Ishikawa (cell line): ENCODE measurements at regions not wholly inside any gene's neighbourhood (a gene's known extent, or its start where the extent isn't known, plus 50 kb on each side); places are given as distances from the start of the nearest gene placed in this dataset.

Experiments used
- CEBPB ChIP-seq: IDR thresholded peaks from 2 replicates; pipeline ENCODE4 v1.6.1; 2012
- CREB1 ChIP-seq: IDR thresholded peaks from 2 replicates; pipeline ENCODE4 v1.6.1; 2012; ENCODE audit warnings: low read depth
- EGR1 ChIP-seq: IDR thresholded peaks from 2 replicates; pipeline ENCODE4 v1.6.1; 2012
- EP300 ChIP-seq: IDR thresholded peaks from 2 replicates; pipeline ENCODE4 v1.6.1; 2012; ENCODE audit warnings: borderline replicate concordance
- FOXM1 ChIP-seq: IDR thresholded peaks from 2 replicates; pipeline ENCODE4 v1.6.1; 2012; ENCODE audit warnings: low read depth, borderline replicate concordance
- NFIC ChIP-seq: IDR thresholded peaks from 2 replicates; pipeline ENCODE4 v1.6.1; 2012
- RAD21 ChIP-seq: IDR thresholded peaks from 2 replicates; pipeline ENCODE4 v1.6.1; 2012; ENCODE audit warnings: low read depth
- TAF1 ChIP-seq: IDR thresholded peaks from 2 replicates; pipeline ENCODE4 v1.6.1; 2012; ENCODE audit warnings: low read depth, mild to moderate bottlenecking
- TCF12 ChIP-seq: IDR thresholded peaks from 2 replicates; pipeline ENCODE4 v1.6.1; 2012; ENCODE audit warnings: low read depth
- TEAD4 ChIP-seq: IDR thresholded peaks from 2 replicates; pipeline ENCODE4 v1.6.1; 2012
- YY1 ChIP-seq: IDR thresholded peaks from 2 replicates; pipeline ENCODE4 v1.6.1; 2012; ENCODE audit warnings: low read depth
- ZBTB7A ChIP-seq: IDR thresholded peaks from 2 replicates; pipeline ENCODE4 v1.6.1; 2012; ENCODE audit warnings: low read depth
- TF ChIP-seq, protein P1 (sequence below): IDR thresholded peaks from 2 replicates; pipeline ENCODE4 v1.6.1; 2012
- TF ChIP-seq, protein P2 (sequence below): IDR thresholded peaks from 2 replicates; pipeline ENCODE4 v1.6.1; 2012
- TF ChIP-seq, protein P3 (sequence below): IDR thresholded peaks from 2 replicates; pipeline ENCODE4 v1.6.1; 2012; ENCODE audit warnings: low read depth, mild to moderate bottlenecking

DNA sequence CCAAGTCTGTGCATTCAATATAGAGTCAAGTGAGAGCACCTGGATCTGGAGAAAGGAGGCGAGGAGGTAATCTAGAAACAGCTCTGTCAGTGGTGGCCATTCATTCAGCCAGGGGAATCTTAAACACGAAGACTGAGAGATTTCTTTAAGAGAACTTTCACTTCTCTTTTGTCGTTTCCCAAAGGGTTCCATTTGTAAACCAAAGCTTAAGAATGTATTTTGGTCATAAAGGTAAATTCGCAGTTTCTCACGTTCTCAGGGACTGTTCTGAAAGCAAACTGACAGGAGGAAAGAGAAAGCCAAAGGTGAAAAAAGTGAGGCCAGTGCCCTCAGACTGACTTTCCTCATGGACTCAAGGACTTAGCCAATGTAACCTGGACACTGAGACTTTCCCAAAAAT, 513.5 kb downstream of the CMPK2 start:
- TF ChIP-seq, protein P1, sequence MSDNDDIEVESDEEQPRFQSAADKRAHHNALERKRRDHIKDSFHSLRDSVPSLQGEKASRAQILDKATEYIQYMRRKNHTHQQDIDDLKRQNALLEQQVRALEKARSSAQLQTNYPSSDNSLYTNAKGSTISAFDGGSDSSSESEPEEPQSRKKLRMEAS: no peak
- TF ChIP-seq NFIC (no peak), YY1 (no peak), RAD21 (no peak), EP300 (no peak), CREB1 (no peak), EGR1 (no peak), TAF1 (no peak), CEBPB (no peak), TEAD4 (no peak), FOXM1 (no peak), ZBTB7A (no peak), TCF12 (no peak)
- TF ChIP-seq, protein P2, sequence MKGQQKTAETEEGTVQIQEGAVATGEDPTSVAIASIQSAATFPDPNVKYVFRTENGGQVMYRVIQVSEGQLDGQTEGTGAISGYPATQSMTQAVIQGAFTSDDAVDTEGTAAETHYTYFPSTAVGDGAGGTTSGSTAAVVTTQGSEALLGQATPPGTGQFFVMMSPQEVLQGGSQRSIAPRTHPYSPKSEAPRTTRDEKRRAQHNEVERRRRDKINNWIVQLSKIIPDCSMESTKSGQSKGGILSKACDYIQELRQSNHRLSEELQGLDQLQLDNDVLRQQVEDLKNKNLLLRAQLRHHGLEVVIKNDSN: no peak
- TF ChIP-seq, protein P3, sequence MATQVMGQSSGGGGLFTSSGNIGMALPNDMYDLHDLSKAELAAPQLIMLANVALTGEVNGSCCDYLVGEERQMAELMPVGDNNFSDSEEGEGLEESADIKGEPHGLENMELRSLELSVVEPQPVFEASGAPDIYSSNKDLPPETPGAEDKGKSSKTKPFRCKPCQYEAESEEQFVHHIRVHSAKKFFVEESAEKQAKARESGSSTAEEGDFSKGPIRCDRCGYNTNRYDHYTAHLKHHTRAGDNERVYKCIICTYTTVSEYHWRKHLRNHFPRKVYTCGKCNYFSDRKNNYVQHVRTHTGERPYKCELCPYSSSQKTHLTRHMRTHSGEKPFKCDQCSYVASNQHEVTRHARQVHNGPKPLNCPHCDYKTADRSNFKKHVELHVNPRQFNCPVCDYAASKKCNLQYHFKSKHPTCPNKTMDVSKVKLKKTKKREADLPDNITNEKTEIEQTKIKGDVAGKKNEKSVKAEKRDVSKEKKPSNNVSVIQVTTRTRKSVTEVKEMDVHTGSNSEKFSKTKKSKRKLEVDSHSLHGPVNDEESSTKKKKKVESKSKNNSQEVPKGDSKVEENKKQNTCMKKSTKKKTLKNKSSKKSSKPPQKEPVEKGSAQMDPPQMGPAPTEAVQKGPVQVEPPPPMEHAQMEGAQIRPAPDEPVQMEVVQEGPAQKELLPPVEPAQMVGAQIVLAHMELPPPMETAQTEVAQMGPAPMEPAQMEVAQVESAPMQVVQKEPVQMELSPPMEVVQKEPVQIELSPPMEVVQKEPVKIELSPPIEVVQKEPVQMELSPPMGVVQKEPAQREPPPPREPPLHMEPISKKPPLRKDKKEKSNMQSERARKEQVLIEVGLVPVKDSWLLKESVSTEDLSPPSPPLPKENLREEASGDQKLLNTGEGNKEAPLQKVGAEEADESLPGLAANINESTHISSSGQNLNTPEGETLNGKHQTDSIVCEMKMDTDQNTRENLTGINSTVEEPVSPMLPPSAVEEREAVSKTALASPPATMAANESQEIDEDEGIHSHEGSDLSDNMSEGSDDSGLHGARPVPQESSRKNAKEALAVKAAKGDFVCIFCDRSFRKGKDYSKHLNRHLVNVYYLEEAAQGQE: no peak

DNA sequence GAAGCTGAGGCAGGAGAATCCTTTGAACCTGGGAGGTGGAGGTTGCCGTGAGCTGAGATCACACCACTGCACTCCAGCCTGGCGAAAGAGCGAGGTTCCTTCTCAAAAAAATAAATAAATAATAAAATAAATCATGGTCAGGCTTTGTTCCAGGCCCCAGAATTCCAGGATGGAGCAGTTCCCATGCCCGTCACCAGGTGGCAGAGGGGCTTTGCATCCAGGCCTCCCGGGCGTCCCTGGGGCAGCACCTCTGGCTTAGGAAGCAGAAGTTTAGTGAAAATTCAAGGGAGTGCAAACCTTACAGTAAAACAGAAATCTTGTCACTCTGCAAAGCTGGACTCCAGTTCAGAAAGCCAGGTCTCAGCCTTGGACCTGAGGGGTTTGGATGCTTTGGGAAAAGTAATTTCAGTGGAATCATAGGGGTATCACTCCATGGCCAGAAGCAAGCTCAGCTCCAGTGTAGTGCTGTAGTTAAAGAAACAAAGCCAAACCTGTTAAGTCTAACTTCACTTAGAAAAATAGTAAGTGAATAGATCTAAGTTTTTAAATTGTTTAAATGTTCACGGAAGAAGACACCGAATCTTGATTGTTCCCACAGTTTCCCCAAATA, 512.7 kb downstream of the CMPK2 start:
- TF ChIP-seq RAD21 (peak; percentile 48), EGR1 (no peak)

DNA sequence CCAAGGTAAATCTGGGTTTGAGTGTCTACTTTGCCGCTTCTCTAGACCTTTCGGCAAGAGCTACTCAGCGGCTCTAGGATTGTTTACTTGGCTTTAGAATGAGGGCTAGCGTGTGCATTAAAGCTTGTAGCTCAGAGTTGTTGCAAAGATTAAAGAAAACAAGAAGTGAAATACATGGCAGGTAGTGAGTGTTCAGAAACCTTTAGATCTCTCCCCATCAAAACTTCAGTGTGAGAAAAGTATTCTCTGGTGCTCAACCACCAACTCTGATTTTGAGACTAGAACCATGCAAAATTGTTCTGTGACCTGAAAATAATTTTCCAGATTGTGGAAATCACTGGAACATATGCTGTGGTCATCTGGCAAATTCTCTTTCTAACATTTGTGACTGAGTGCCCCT, 512.0 kb downstream of the CMPK2 start:
- no peak for TF ChIP-seq FOXM1
- no peak for TF ChIP-seq TAF1
- TF ChIP-seq, protein P3: no peak
- TF ChIP-seq, protein P2: no peak
- no peak for TF ChIP-seq YY1
- TF ChIP-seq CREB1: no peak
- no peak for TF ChIP-seq TEAD4
- TF ChIP-seq, protein P1: no peak
- TF ChIP-seq TCF12: no peak
- TF ChIP-seq EP300: no peak
- TF ChIP-seq EGR1: no peak
- TF ChIP-seq RAD21: no peak
- no peak for TF ChIP-seq CEBPB
- TF ChIP-seq NFIC: no peak
- TF ChIP-seq ZBTB7A: no peak

DNA sequence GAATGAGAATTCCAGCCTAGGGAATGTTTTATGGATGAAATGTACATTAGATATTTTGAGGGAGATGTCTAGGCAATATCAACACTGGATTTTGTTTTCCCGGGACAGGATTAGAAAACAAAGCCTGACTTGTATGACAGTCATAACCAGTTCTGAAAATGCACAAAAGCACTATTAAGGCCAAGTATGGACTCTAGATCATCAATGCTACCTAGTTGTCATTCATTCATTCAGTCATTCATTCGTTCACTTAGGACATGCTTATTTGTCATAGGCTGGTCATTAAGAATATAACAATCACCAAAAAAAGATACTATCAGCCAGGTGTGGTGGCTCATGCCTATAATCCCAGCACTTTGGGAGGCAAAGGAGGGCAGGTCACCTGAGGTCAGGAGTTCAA, 511.2 kb downstream of the CMPK2 start:
- no peak for TF ChIP-seq TCF12
- TF ChIP-seq NFIC: no peak
- TF ChIP-seq CREB1: no peak
- TF ChIP-seq, protein P3: no peak
- no peak for TF ChIP-seq FOXM1
- TF ChIP-seq, protein P1: no peak
- TF ChIP-seq, protein P2: no peak
- TF ChIP-seq RAD21: no peak
- TF ChIP-seq EGR1: no peak
- TF ChIP-seq EP300: no peak
- TF ChIP-seq ZBTB7A: no peak
- TF ChIP-seq YY1: no peak
- no peak for TF ChIP-seq TEAD4
